ENCODE measurements at regions not wholly inside any gene's neighbourhood (a gene's known extent, or its start where the extent isn't known, plus 50 kb on each side); places are given as distances from the start of the nearest gene placed in this dataset.

GRCh38 chr11:122451911-122452310 is 203.6 kb upstream of the UBASH3B start:
- TF ChIP-seq CTCF (conservative IDR thresholded peaks at IDR 0.05; ENCODE audit: low read length) (no peak), EZH2phosphoT487 (IDR thresholded peaks at IDR 0.05; ENCODE audit: borderline replicate concordance) (no peak)

Measured in Loucy (cell line).